Neural cell (in vitro differentiated cells): ENCODE measurements at regions not wholly inside any gene's neighbourhood (a gene's known extent, or its start where the extent isn't known, plus 50 kb on each side); places are given as distances from the start of the nearest gene placed in this dataset.

Experiments used
- H2AFZ ChIP-seq: fragments of 200-600, 300-800 bp; sonication (generic), shearing (Covaris generic); 2 replicates; pipeline ENCODE4 v1.6.0; 2014; ENCODE audit warnings: low read depth, mild to moderate bottlenecking, antibody characterized with exemption, low read length, moderate library complexity
- H3F3A ChIP-seq: fragments of 200-600 bp; shearing (Covaris generic); 2 replicates; pipeline ENCODE4 v1.6.1; 2016; ENCODE audit warnings: mild to moderate bottlenecking, moderate library complexity, mixed read lengths, antibody characterized with exemption, low read length; ENCODE audit not compliant: insufficient read depth, poor library complexity, severe bottlenecking
- H3K27ac ChIP-seq: fragments of 200-600, 300-800 bp; sonication (generic), shearing (Covaris generic); 2 replicates; pipeline ENCODE4 v1.5.1; 2014; ENCODE audit warnings: mild to moderate bottlenecking, low read length, moderate library complexity
- H3K27me3 ChIP-seq: fragments of 300-800, 200-600 bp; sonication (generic), shearing (Covaris generic); 2 replicates; pipeline ENCODE4 v1.6.0; 2014; ENCODE audit warnings: mild to moderate bottlenecking, low read depth, low read length, moderate library complexity; ENCODE audit not compliant: insufficient read depth
- H3K36me3 ChIP-seq: fragments of 300-800, 200-600 bp; sonication (generic), shearing (Covaris generic); 2 replicates; pipeline ENCODE4 v1.5.1; 2014; ENCODE audit warnings: mild to moderate bottlenecking, antibody characterized with exemption, low read length, moderate library complexity; ENCODE audit not compliant: insufficient read depth
- H3K4me2 ChIP-seq: fragments of 300-800, 200-600 bp; sonication (generic), shearing (Covaris generic); 2 replicates; pipeline ENCODE4 v1.6.0; 2014; ENCODE audit warnings: mild to moderate bottlenecking, low read length
- H3K4me3 ChIP-seq: fragments of 300-800, 200-600 bp; sonication (generic), shearing (Covaris generic); 2 replicates; pipeline ENCODE4 v1.5.1; 2014; ENCODE audit warnings: mild to moderate bottlenecking, low read length, moderate library complexity
- H3K79me2 ChIP-seq: fragments of 200-600 bp; shearing (Covaris generic); replicated peaks from 2 replicates; pipeline ENCODE4 v1.6.0; 2014; ENCODE audit warnings: mild to moderate bottlenecking, low read length, moderate library complexity; ENCODE audit not compliant: insufficient read depth
- H3K9ac ChIP-seq: fragments of 300-800, 200-600 bp; sonication (generic), shearing (Covaris generic); 2 replicates; pipeline ENCODE4 v1.6.1; 2016; ENCODE audit warnings: mild to moderate bottlenecking, low read length, mixed read lengths
- H3K9me2 ChIP-seq: fragments of 200-600 bp; shearing (Covaris generic); 2 replicates; pipeline ENCODE4 v1.6.1; 2016; ENCODE audit warnings: mild to moderate bottlenecking, low read length, mixed read lengths; ENCODE audit not compliant: insufficient read depth
- H3K9me3 ChIP-seq: fragments of 200-600, 300-800 bp; sonication (generic), shearing (Covaris generic); 2 replicates; pipeline ENCODE4 v1.6.1; 2016; ENCODE audit warnings: mild to moderate bottlenecking, mixed run types, low read length, moderate library complexity, mixed read lengths
- H4K20me1 ChIP-seq: fragments of 200-600 bp; shearing (Covaris generic); 2 replicates; pipeline ENCODE4 v1.6.1; 2016; ENCODE audit warnings: mild to moderate bottlenecking, mixed run types; ENCODE audit not compliant: insufficient read depth
- CTCF ChIP-seq: fragments of 450-650 bp; IDR thresholded peaks from 2 replicates; pipeline ENCODE4 v1.5.1; 2014; ENCODE audit warnings: antibody characterized with exemption, mild to moderate bottlenecking, moderate library complexity; ENCODE audit not compliant: poor library complexity, severe bottlenecking
- EP300 ChIP-seq: fragments of 450-650 bp; conservative IDR thresholded peaks from 2 replicates; pipeline ENCODE4 v1.6.1; 2014; ENCODE audit warnings: antibody characterized with exemption, mild to moderate bottlenecking, moderate library complexity; ENCODE audit not compliant: poor library complexity, severe bottlenecking
- EZH2 ChIP-seq: fragments of 200-600, 300-800 bp; shearing (Covaris generic), sonication (generic); IDR thresholded peaks from 2 replicates; pipeline ENCODE4 v1.6.1; 2014; ENCODE audit warnings: antibody characterized with exemption, low read length, borderline replicate concordance, mild to moderate bottlenecking; ENCODE audit not compliant: insufficient read depth, poor library complexity, severe bottlenecking
- MXI1 ChIP-seq: fragments of 450-650 bp; conservative IDR thresholded peaks from 2 replicates; pipeline ENCODE4 v1.6.1; 2014; ENCODE audit warnings: antibody characterized with exemption, mild to moderate bottlenecking; ENCODE audit not compliant: poor library complexity, severe bottlenecking
- POLR2AphosphoS5 ChIP-seq: IDR thresholded peaks from 2 replicates; pipeline ENCODE4 v1.6.1; 2012
- RAD21 ChIP-seq: fragments of 450-650 bp; conservative IDR thresholded peaks from 2 replicates; pipeline ENCODE4 v1.6.1; 2014; ENCODE audit warnings: antibody characterized with exemption, mild to moderate bottlenecking, moderate library complexity
- SMC3 ChIP-seq: fragments of 450-650 bp; conservative IDR thresholded peaks from 2 replicates; pipeline ENCODE4 v1.6.1; 2014; ENCODE audit warnings: antibody characterized with exemption, mild to moderate bottlenecking, moderate library complexity; ENCODE audit not compliant: poor library complexity
- TAF1 ChIP-seq: IDR thresholded peaks from 2 replicates; pipeline ENCODE4 v1.6.1; 2012; ENCODE audit warnings: low read depth
- TF ChIP-seq, protein P1 (sequence below): IDR thresholded peaks from 2 replicates; pipeline ENCODE4 v1.6.1; 2012; ENCODE audit warnings: borderline replicate concordance

DNA sequence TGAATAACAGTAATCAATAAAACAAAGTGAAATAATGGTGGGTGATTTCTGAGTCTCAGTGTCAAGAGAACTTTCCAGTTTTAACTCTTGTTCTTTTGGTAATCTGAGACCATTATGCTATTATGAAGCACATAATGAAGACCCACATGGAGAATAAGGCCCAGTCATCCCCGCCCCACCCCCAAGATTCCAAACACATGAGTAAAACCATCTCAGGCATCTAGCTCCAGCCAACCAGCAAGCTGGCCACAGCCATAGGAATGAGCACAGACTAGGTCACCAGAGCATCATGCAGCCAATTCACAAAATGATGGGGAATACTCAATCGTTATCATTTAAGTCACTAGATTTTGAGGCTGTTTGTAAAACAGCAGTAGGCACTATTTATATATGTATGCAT lies 1769.0 kb upstream of the PCDH20 start:
- H3F3A ChIP-seq, result no peaks in the 10 kb centered on the region
- H3K9me3 ChIP-seq, result no peaks in the 10 kb centered on the region
- no peak overlapping the region for H3K4me2 ChIP-seq
- H4K20me1 ChIP-seq, result no peaks in the 10 kb centered on the region
- H2AFZ ChIP-seq, result no peak overlapping the region
- H3K36me3 ChIP-seq, result no peaks in the 10 kb centered on the region
- no peak overlapping the region for H3K4me3 ChIP-seq
- TF ChIP-seq EZH2, result no peak
- H3K9ac ChIP-seq, result no peak overlapping the region
- H3K27me3 ChIP-seq, result no peaks in the 10 kb centered on the region
- no peak overlapping the region for H3K27ac ChIP-seq
- no peaks in the 10 kb centered on the region for H3K9me2 ChIP-seq
- no peaks in the 10 kb centered on the region for H3K79me2 ChIP-seq

DNA sequence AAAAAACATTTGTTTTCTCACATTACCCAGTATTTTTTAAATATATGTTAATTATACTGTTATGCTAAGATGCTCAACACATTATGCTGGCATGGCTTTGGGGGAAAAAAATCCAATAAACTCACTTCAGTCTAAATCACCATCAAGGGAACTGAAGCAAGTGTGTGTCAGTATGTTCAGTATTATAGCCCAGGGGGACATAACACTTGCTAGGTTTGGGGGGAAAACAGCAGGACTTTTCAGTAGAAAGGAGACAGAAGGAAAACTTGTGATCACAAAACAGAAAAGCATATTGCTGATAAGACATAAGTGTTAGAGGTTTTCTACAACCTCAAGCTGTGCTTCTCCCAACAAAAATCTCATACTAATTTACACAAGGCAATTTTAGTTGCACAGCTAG lies 1759.9 kb upstream of the PCDH20 start:
- H3F3A ChIP-seq, result no peaks in the 10 kb centered on the region
- H3K27me3 ChIP-seq, result no peaks in the 10 kb centered on the region
- no peaks in the 10 kb centered on the region for H3K9me2 ChIP-seq
- no peak overlapping the region for H2AFZ ChIP-seq
- H3K27ac ChIP-seq, result no peak overlapping the region
- no peak overlapping the region for H3K4me2 ChIP-seq
- H3K79me2 ChIP-seq, result no peaks in the 10 kb centered on the region
- H3K4me3 ChIP-seq, result no peak overlapping the region
- no peaks in the 10 kb centered on the region for H4K20me1 ChIP-seq
- H3K36me3 ChIP-seq, result no peaks in the 10 kb centered on the region
- no peak for TF ChIP-seq SMC3
- no peak for TF ChIP-seq POLR2AphosphoS5
- TF ChIP-seq CTCF, result no peak
- no peak for TF ChIP-seq TAF1
- TF ChIP-seq EP300, result no peak
- TF ChIP-seq, protein P1, sequence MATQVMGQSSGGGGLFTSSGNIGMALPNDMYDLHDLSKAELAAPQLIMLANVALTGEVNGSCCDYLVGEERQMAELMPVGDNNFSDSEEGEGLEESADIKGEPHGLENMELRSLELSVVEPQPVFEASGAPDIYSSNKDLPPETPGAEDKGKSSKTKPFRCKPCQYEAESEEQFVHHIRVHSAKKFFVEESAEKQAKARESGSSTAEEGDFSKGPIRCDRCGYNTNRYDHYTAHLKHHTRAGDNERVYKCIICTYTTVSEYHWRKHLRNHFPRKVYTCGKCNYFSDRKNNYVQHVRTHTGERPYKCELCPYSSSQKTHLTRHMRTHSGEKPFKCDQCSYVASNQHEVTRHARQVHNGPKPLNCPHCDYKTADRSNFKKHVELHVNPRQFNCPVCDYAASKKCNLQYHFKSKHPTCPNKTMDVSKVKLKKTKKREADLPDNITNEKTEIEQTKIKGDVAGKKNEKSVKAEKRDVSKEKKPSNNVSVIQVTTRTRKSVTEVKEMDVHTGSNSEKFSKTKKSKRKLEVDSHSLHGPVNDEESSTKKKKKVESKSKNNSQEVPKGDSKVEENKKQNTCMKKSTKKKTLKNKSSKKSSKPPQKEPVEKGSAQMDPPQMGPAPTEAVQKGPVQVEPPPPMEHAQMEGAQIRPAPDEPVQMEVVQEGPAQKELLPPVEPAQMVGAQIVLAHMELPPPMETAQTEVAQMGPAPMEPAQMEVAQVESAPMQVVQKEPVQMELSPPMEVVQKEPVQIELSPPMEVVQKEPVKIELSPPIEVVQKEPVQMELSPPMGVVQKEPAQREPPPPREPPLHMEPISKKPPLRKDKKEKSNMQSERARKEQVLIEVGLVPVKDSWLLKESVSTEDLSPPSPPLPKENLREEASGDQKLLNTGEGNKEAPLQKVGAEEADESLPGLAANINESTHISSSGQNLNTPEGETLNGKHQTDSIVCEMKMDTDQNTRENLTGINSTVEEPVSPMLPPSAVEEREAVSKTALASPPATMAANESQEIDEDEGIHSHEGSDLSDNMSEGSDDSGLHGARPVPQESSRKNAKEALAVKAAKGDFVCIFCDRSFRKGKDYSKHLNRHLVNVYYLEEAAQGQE, result no peak
- TF ChIP-seq RAD21, result no peak
- no peaks in the 10 kb centered on the region for H3K9me3 ChIP-seq
- no peak overlapping the region for H3K9ac ChIP-seq

GRCh38 chr13:63167699-63168337 lies 1752.2 kb upstream of the PCDH20 start:
- H3K9me2 ChIP-seq, result no peaks in the 10 kb centered on the region
- H3K4me3 ChIP-seq, result no peak overlapping the region
- no peaks in the 10 kb centered on the region for H4K20me1 ChIP-seq
- no peaks in the 10 kb centered on the region for H3K27me3 ChIP-seq
- H3K79me2 ChIP-seq, result no peaks in the 10 kb centered on the region
- H3F3A ChIP-seq, result no peaks in the 10 kb centered on the region
- no peak overlapping the region for H3K4me2 ChIP-seq
- H3K27ac ChIP-seq, result no peak overlapping the region
- H2AFZ ChIP-seq, result no peak overlapping the region
- H3K9me3 ChIP-seq, result no peaks in the 10 kb centered on the region
- H3K36me3 ChIP-seq, result no peaks in the 10 kb centered on the region
- H3K9ac ChIP-seq, result no peak overlapping the region
- TF ChIP-seq, protein P1, result no peak
- TF ChIP-seq EP300 (no peak), CTCF (no peak), TAF1 (no peak), MXI1 (no peak), POLR2AphosphoS5 (no peak), EZH2 (no peak), RAD21 (no peak), SMC3 (no peak)
